ENCODE measurements at regions not wholly inside any gene's neighbourhood (a gene's known extent, or its start where the extent isn't known, plus 50 kb on each side); places are given as distances from the start of the nearest gene placed in this dataset.

- no peak for DNase-seq
Measured at GRCh38 chr6:147621263-147621662, 112.8 kb downstream of the SAMD5 start.

- no peak for DNase-seq
Measured at GRCh38 chr6:147621961-147622360, 113.5 kb downstream of the SAMD5 start.

- no peak for DNase-seq
Measured at GRCh38 chr6:147624946-147625515, 116.5 kb downstream of the SAMD5 start.

GRCh38 chr6:147625946-147626345, 117.5 kb downstream of the SAMD5 start:
- no peak for DNase-seq

- DNase-seq = no peak
Measured at GRCh38 chr6:147627411-147627810, 118.9 kb downstream of the SAMD5 start.

GRCh38 chr6:147633191-147633590, 124.7 kb downstream of the SAMD5 start:
- no peak for DNase-seq

GRCh38 chr6:147637620-147638195, 129.2 kb downstream of the SAMD5 start:
- DNase-seq = no peak

GRCh38 chr6:147639279-147639678, 130.8 kb downstream of the SAMD5 start:
- no peak for DNase-seq

GRCh38 chr6:147640606-147641005, 132.1 kb downstream of the SAMD5 start:
- DNase-seq = no peak

- no peak for DNase-seq
Measured at GRCh38 chr6:147641511-147641910, 133.0 kb downstream of the SAMD5 start.

- DNase-seq = no peak
Measured at GRCh38 chr6:147642458-147642857, 134.0 kb downstream of the SAMD5 start.

GRCh38 chr6:147643341-147644200, 135.1 kb downstream of the SAMD5 start:
- DNase-seq = no peak

GRCh38 chr6:147648916-147649315, 140.4 kb downstream of the SAMD5 start:
- no peak for DNase-seq

GRCh38 chr6:147651249-147652063, 143.0 kb downstream of the SAMD5 start:
- DNase-seq = no peak

GRCh38 chr6:147653631-147654030, 145.1 kb downstream of the SAMD5 start:
- DNase-seq = no peak

GRCh38 chr6:147654103-147654845, 145.8 kb downstream of the SAMD5 start:
- DNase-seq = no peak

- no peak for DNase-seq
Measured at GRCh38 chr6:147660334-147661311, 152.1 kb downstream of the SAMD5 start.

GRCh38 chr6:147662646-147663045, 154.2 kb downstream of the SAMD5 start:
- no peak for DNase-seq

GRCh38 chr6:147664092-147664491, 155.6 kb downstream of the SAMD5 start:
- no peak for DNase-seq

GRCh38 chr6:147666255-147666654, 157.8 kb downstream of the SAMD5 start:
- no peak for DNase-seq

GRCh38 chr6:147667082-147667481, 158.6 kb downstream of the SAMD5 start:
- DNase-seq = no peak
